H9 (cell line): ENCODE measurements at regions not wholly inside any gene's neighbourhood (a gene's known extent, or its start where the extent isn't known, plus 50 kb on each side); places are given as distances from the start of the nearest gene placed in this dataset.

Experiments used
- DNase-seq: peaks from one replicate; pipeline ENCODE4 v3.0.0-alpha.2; 2017
- H2AFZ ChIP-seq: one replicate; pipeline ENCODE4 v1.6.1; 2013; ENCODE audit warnings: mild to moderate bottlenecking, low read length, control low read depth, moderate library complexity
- H2AK5ac ChIP-seq: 2 replicates; pipeline ENCODE4 v1.6.1; 2013; ENCODE audit warnings: low read length, control low read depth, mixed read lengths; ENCODE audit not compliant: insufficient read length
- H2BK120ac ChIP-seq: one replicate; pipeline ENCODE4 v1.6.1; 2013; ENCODE audit warnings: low read depth, mild to moderate bottlenecking, low read length, control low read depth, inconsistent platforms; ENCODE audit not compliant: poor library complexity, severe bottlenecking
- H2BK12ac ChIP-seq: 2 replicates; pipeline ENCODE4 v1.6.1; 2013; ENCODE audit warnings: low read length, control low read depth, mixed read lengths, low read depth; ENCODE audit not compliant: insufficient read length
- H2BK15ac ChIP-seq: 2 replicates; pipeline ENCODE4 v1.6.1; 2013; ENCODE audit warnings: low read depth, low read length, control low read depth
- H2BK20ac ChIP-seq: one replicate; pipeline ENCODE4 v1.6.1; 2013; ENCODE audit warnings: low read depth, mild to moderate bottlenecking, low read length, control low read depth, inconsistent platforms; ENCODE audit not compliant: poor library complexity, severe bottlenecking
- H2BK5ac ChIP-seq: 2 replicates; pipeline ENCODE4 v1.6.1; 2013; ENCODE audit warnings: low read length, control low read depth, mixed read lengths; ENCODE audit not compliant: insufficient read length
- H3K14ac ChIP-seq: 2 replicates; pipeline ENCODE4 v1.6.1; 2013; ENCODE audit warnings: low read length, control low read depth; ENCODE audit not compliant: insufficient read depth
- H3K18ac ChIP-seq: 2 replicates; pipeline ENCODE4 v1.6.1; 2013; ENCODE audit warnings: low read depth, mild to moderate bottlenecking, mixed read lengths, low read length, control low read depth; ENCODE audit not compliant: insufficient read length
- H3K23ac ChIP-seq: 2 replicates; pipeline ENCODE4 v1.6.1; 2013; ENCODE audit warnings: low read length, control low read depth, mixed read lengths, low read depth; ENCODE audit not compliant: insufficient read length
- H3K23me2 ChIP-seq: 2 replicates; pipeline ENCODE4 v1.6.1; 2013; ENCODE audit warnings: low read depth, mild to moderate bottlenecking, mixed read lengths, low read length, control low read depth; ENCODE audit not compliant: insufficient read length, poor library complexity, severe bottlenecking
- H3K27ac ChIP-seq: 2 replicates; pipeline ENCODE4 v1.5.1; 2013; ENCODE audit warnings: low read length, control low read depth, mixed read lengths, low read depth; ENCODE audit not compliant: insufficient read length
- H3K27me3 ChIP-seq: 2 replicates; pipeline ENCODE4 v1.6.1; 2013; ENCODE audit warnings: low read length, control low read depth, inconsistent platforms; ENCODE audit not compliant: insufficient read depth
- H3K4ac ChIP-seq: 2 replicates; pipeline ENCODE4 v1.6.1; 2013; ENCODE audit warnings: low read depth, mild to moderate bottlenecking, control low read depth, inconsistent platforms, low read length, moderate library complexity
- H3K4me1 ChIP-seq: 2 replicates; pipeline ENCODE4 v1.6.1; 2013; ENCODE audit warnings: low read length, control low read depth, inconsistent platforms; ENCODE audit not compliant: insufficient read depth
- H3K4me2 ChIP-seq: 2 replicates; pipeline ENCODE4 v1.6.1; 2013; ENCODE audit warnings: low read length, control low read depth, mixed read lengths; ENCODE audit not compliant: insufficient read length, insufficient read depth
- H3K56ac ChIP-seq: 2 replicates; pipeline ENCODE4 v1.6.1; 2013; ENCODE audit warnings: low read depth, mild to moderate bottlenecking, mixed read lengths, low read length, control low read depth; ENCODE audit not compliant: insufficient read length
- H3K79me1 ChIP-seq: 2 replicates; pipeline ENCODE4 v1.6.1; 2013; ENCODE audit warnings: low read depth, mild to moderate bottlenecking, moderate library complexity, low read length, control low read depth, inconsistent platforms; ENCODE audit not compliant: insufficient read depth, poor library complexity, severe bottlenecking
- H3K79me2 ChIP-seq: 2 replicates; pipeline ENCODE4 v1.6.1; 2013; ENCODE audit warnings: low read length, control low read depth, inconsistent platforms; ENCODE audit not compliant: insufficient read depth
- H3K9ac ChIP-seq: 2 replicates; pipeline ENCODE4 v1.6.1; 2013; ENCODE audit warnings: low read length, control low read depth, mixed read lengths; ENCODE audit not compliant: insufficient read length; ENCODE audit errors: extremely low read depth
- H3K9me3 ChIP-seq: one replicate; pipeline ENCODE4 v1.6.1; 2013; ENCODE audit warnings: low read depth, low read length, inconsistent platforms; ENCODE audit not compliant: control insufficient read depth
- H3T11ph ChIP-seq: one replicate; pipeline ENCODE4 v1.6.1; 2013; ENCODE audit warnings: mild to moderate bottlenecking, low read length, control low read depth, inconsistent platforms
- H4K20me1 ChIP-seq: one replicate; pipeline ENCODE4 v1.6.1; 2013; ENCODE audit not compliant: control insufficient read depth, insufficient read length, insufficient read depth
- H4K5ac ChIP-seq: 2 replicates; pipeline ENCODE4 v1.6.1; 2013; ENCODE audit warnings: low read depth, mild to moderate bottlenecking, mixed read lengths, low read length, control low read depth; ENCODE audit not compliant: insufficient read length
- H4K8ac ChIP-seq: replicated peaks from 2 replicates; pipeline ENCODE4 v1.6.1; 2013; ENCODE audit warnings: low read length, control low read depth, mixed read lengths, low read depth; ENCODE audit not compliant: insufficient read length
- H4K91ac ChIP-seq: 2 replicates; pipeline ENCODE4 v1.6.1; 2013; ENCODE audit warnings: low read depth, mild to moderate bottlenecking, moderate library complexity, mixed read lengths, low read length, control low read depth; ENCODE audit not compliant: insufficient read length
- H3K27ac Mint-ChIP-seq, 3 experiments: 2 replicates in 2 of 3; 3 replicates in 1 of 3; pipeline ENCODE4 v1.8.0; 2020 to 2021; ENCODE audit warnings: mixed read lengths in 3 of 3, mild to moderate bottlenecking in 1 of 3, moderate library complexity in 1 of 3
- H3K27me3 Mint-ChIP-seq: 2 replicates; pipeline ENCODE4 v1.8.0; 2021; ENCODE audit warnings: low read depth, mild to moderate bottlenecking, moderate library complexity, mixed read lengths
- H3K36me3 Mint-ChIP-seq, 3 experiments: 2 replicates in 2 of 3; 3 replicates in 1 of 3; pipeline ENCODE4 v1.8.0; 2020 to 2021; ENCODE audit warnings: low read depth in 3 of 3, mixed read lengths in 3 of 3; ENCODE audit not compliant: insufficient read depth in 1 of 3
- H3K4me1 Mint-ChIP-seq, 2 experiments: 2 replicates each; pipeline ENCODE4 v1.8.0; 2020; ENCODE audit warnings: mixed read lengths in 2 of 2
- H3K4me3 Mint-ChIP-seq, 2 experiments: 2 replicates in 1 of 2; 3 replicates in 1 of 2; pipeline ENCODE4 v1.8.0; 2020 to 2021; ENCODE audit warnings: mild to moderate bottlenecking in 2 of 2, mixed read lengths in 2 of 2, moderate library complexity in 1 of 2
- H3K9me3 Mint-ChIP-seq, 2 experiments: 2 replicates in 1 of 2; 3 replicates in 1 of 2; pipeline ENCODE4 v1.8.0; 2020; ENCODE audit warnings: mild to moderate bottlenecking in 2 of 2, mixed read lengths in 2 of 2, moderate library complexity in 1 of 2
- WGBS: extraction: QIAGEN DNeasy Blood & Tissue Kit; methylation state at CpG from one replicate; pipeline ENCODE4 v1.1.7; 2013; ENCODE audit warnings: missing lambda C conversion rate, low lambda C conversion rate, mixed read lengths; ENCODE audit not compliant: insufficient read length; ENCODE audit errors: extremely low coverage; 5-methylcytosine and 5-hydroxymethylcytosine counted together
- TF ChIP-seq, protein P1 (sequence below): fragments of 200-600 bp; sonication (generic); conservative IDR thresholded peaks from 3 replicates; pipeline ENCODE4 v1.8.0; 2021; ENCODE audit warnings: antibody characterized with exemption, mild to moderate bottlenecking

DNA sequence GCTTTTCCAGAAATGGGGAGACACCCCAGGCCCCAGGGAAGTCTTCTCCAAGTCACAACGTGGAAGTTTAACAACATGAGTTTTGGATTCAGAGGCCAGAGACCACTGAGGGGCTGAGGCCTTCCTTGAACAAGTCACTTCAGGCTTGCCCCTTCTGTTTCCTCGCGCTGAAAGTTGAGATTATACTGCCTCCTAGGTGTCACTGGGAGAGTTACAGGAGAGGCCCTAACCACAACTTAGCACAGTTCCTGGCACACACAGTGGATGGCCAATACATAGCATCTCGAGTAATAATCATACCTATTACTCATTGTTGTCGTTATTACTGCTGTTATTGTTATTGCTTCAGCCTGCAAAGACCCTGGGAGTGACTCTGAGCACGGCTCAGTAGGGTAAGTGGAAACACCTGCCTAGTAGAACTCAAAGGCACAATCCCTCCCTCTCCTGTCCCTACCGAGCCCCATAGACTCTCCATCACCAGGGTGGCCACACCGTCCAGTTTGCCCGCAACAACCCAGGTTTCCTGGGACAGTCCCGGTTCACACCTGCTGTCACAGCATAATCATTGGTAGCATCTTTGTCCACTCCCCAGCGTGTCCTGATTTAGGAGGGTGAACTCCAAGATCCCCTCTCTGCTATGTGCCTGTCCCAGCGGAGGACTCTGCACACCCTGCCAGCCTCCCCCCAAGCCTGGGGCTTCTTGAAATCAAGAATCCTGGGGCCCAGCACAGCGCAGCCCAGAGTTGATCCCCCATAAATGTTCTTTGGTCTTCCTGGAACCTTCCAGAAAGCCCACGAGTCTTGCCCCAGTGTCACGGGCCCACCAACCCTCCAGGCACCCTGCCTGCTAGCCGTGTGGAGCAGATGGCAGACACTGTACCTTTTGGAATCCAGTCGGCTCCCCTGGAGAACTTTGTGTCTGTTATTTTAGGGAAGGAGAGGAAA is 85.0 kb downstream of the SYNE3 start:
- peaks cover 0 to 5% of the 10 kb centered on the region in 2 experiments; a peak in 3 of 5 replicates for H3K9me3 Mint-ChIP-seq
- TF ChIP-seq, protein P1, sequence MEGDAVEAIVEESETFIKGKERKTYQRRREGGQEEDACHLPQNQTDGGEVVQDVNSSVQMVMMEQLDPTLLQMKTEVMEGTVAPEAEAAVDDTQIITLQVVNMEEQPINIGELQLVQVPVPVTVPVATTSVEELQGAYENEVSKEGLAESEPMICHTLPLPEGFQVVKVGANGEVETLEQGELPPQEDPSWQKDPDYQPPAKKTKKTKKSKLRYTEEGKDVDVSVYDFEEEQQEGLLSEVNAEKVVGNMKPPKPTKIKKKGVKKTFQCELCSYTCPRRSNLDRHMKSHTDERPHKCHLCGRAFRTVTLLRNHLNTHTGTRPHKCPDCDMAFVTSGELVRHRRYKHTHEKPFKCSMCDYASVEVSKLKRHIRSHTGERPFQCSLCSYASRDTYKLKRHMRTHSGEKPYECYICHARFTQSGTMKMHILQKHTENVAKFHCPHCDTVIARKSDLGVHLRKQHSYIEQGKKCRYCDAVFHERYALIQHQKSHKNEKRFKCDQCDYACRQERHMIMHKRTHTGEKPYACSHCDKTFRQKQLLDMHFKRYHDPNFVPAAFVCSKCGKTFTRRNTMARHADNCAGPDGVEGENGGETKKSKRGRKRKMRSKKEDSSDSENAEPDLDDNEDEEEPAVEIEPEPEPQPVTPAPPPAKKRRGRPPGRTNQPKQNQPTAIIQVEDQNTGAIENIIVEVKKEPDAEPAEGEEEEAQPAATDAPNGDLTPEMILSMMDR = peak; percentile 80
- Histone ChIP-seq H3K79me2 (no peaks in the 10 kb centered on the region; the same call in 1 of the 2 replicates), H2BK120ac (no peak overlapping the region), H3K23me2 (no peaks in the 10 kb centered on the region), H3K79me1 (no peaks in the 10 kb centered on the region), H3T11ph (no peak overlapping the region), H2BK15ac (no peak overlapping the region), H2AK5ac (no peak overlapping the region), H2BK12ac (no peak overlapping the region), H4K5ac (no peak overlapping the region), H2BK20ac (no peak overlapping the region), H2BK5ac (no peak overlapping the region), H3K18ac (no peak overlapping the region), H3K27ac (no peak overlapping the region), H3K4me2 (no peak overlapping the region), H4K20me1 (no peaks in the 10 kb centered on the region), H3K4ac (no peak overlapping the region), H3K14ac (no peak overlapping the region), H3K56ac (no peak overlapping the region), H4K8ac (no peak overlapping the region), H3K9ac (no peak overlapping the region), H3K4me1 (no peaks in the 10 kb centered on the region), H4K91ac (no peak overlapping the region), H3K27me3 (no peaks in the 10 kb centered on the region), H3K23ac (no peak overlapping the region), H2AFZ (peak overlapping the region; percentile 72), H3K9me3 (no peaks in the 10 kb centered on the region)
- no peak overlapping the region for H3K4me3 Mint-ChIP-seq
- peaks cover 0 to 5% (median 0%) of the 10 kb centered on the region in 3 experiments; a peak in 2 of 7 replicates for H3K36me3 Mint-ChIP-seq
- peaks cover 0 to 2% of the 10 kb centered on the region in 2 experiments; a peak in 1 of 4 replicates for H3K4me1 Mint-ChIP-seq
- peak; percentile 63 for DNase-seq
- no CpG with 5 or more reads among the region's 17 CpGs for WGBS
- peaks cover 2% of the 10 kb centered on the region for H3K27me3 Mint-ChIP-seq
- no peak overlapping the region for H3K27ac Mint-ChIP-seq
